GM23248 (cell line): ENCODE measurements at regions not wholly inside any gene's neighbourhood (a gene's known extent, or its start where the extent isn't known, plus 50 kb on each side); places are given as distances from the start of the nearest gene placed in this dataset.

ENCODE experiments used
- EZH2 ChIP-seq: fragments of 200-600 bp; sonication (generic); IDR thresholded peaks from 2 replicates; pipeline ENCODE4 v1.6.1; 2018; ENCODE audit warnings: antibody characterized with exemption, mild to moderate bottlenecking; ENCODE audit not compliant: insufficient read depth, poor library complexity, severe bottlenecking
- EZH2phosphoT487 ChIP-seq: fragments of 200-600 bp; sonication (generic); IDR thresholded peaks from 2 replicates; pipeline ENCODE4 v1.6.1; 2018; ENCODE audit warnings: antibody characterized with exemption, moderate library complexity, mild to moderate bottlenecking, low read depth; ENCODE audit not compliant: insufficient read depth

DNA sequence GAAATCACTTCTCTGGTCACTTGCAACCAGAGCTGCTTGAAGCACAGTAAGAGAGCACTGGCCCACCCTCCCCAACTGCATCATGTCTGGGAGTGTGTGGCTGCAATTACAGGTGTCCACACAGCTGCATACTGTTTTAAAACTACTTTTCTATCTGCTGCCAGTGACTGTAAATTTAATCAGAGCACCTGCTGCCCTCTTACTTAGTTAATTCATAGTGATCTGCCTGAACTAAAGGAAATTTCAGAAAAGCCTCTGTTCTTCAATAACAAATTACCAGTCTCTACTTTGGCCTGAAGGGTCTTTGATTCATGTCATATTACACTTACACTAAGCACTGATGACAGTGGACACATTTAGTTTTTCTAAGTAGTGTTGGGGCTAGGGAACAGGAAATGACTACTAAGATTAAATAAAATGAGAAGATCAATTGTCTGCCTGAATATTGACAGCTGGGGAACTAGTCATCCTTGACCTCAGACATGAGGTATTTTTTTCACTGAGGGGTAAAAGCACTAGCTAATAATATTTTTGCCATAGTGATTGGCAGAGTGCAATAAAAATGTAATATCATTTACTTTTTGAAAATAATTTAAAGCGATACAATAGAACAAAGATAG is 788.9 kb upstream of the GRAMD2B start:
- TF ChIP-seq EZH2 (no peak), EZH2phosphoT487 (no peak)
